SHP77 (cell line): ENCODE measurements at regions not wholly inside any gene's neighbourhood (a gene's known extent, or its start where the extent isn't known, plus 50 kb on each side); places are given as distances from the start of the nearest gene placed in this dataset.
"Not testable (repeated sequence)": the region's sequence is repeated elsewhere in the genome, so short reads cannot be mapped to it uniquely, and the experiment has no call there.

Experiments
- DNase-seq, 2 experiments: peaks; one replicate each; lab custom pipeline; 2025; lab: John Stamatoyannopoulos, UW

- DNase-seq: peak in 1 of 2 experiments; percentile 31
Measured at GRCh38 chr11:71638801-71639519, 56.3 kb upstream of the KRTAP5-11 start.

- DNase-seq: not testable (repeated sequence)
Measured at GRCh38 chr11:71639520-71639849, 56.8 kb upstream of the KRTAP5-11 start.

- DNase-seq: not testable (repeated sequence)
Measured at GRCh38 chr11:71639916-71640315, 57.2 kb upstream of the KRTAP5-11 start.

- DNase-seq: not testable (repeated sequence)
Measured at GRCh38 chr11:71647078-71647477, 64.4 kb upstream of the KRTAP5-11 start.

GRCh38 chr11:71652998-71653397 lies 70.3 kb upstream of the KRTAP5-11 start:
- DNase-seq: not testable (repeated sequence)

GRCh38 chr11:71654423-71654822 lies 71.7 kb upstream of the KRTAP5-11 start:
- not testable (repeated sequence) for DNase-seq

GRCh38 chr11:71655041-71655440 lies 72.4 kb upstream of the KRTAP5-11 start:
- not testable (repeated sequence) for DNase-seq

GRCh38 chr11:71656513-71656912 lies 73.8 kb upstream of the KRTAP5-11 start:
- DNase-seq: not testable (repeated sequence)

GRCh38 chr11:71664941-71665340 lies 82.3 kb upstream of the KRTAP5-11 start:
- DNase-seq: not testable (repeated sequence)

GRCh38 chr11:71698110-71698509 lies 115.4 kb upstream of the KRTAP5-11 start:
- DNase-seq: not testable (repeated sequence)

GRCh38 chr11:71698961-71699360 lies 116.3 kb upstream of the KRTAP5-11 start:
- not testable (repeated sequence) for DNase-seq

GRCh38 chr11:71701435-71702291 lies 119.0 kb upstream of the KRTAP5-11 start:
- not testable (repeated sequence) for DNase-seq

GRCh38 chr11:71705086-71705737 lies 122.5 kb upstream of the KRTAP5-11 start:
- DNase-seq: not testable (repeated sequence)

- DNase-seq: not testable (repeated sequence)
Measured at GRCh38 chr11:71705738-71706432, 123.2 kb upstream of the KRTAP5-11 start.

- not testable (repeated sequence) for DNase-seq
Measured at GRCh38 chr11:71707083-71707482, 124.4 kb upstream of the KRTAP5-11 start.

- not testable (repeated sequence) for DNase-seq
Measured at GRCh38 chr11:71709541-71709940, 123.5 kb upstream of the DEFB108B start.

- DNase-seq: not testable (repeated sequence)
Measured at GRCh38 chr11:71710171-71710671, 122.8 kb upstream of the DEFB108B start.

GRCh38 chr11:71710701-71711385 lies 122.2 kb upstream of the DEFB108B start:
- not testable (repeated sequence) for DNase-seq

GRCh38 chr11:71712350-71712749 lies 120.7 kb upstream of the DEFB108B start:
- not testable (repeated sequence) for DNase-seq

GRCh38 chr11:71712846-71713245 lies 120.2 kb upstream of the DEFB108B start:
- not testable (repeated sequence) for DNase-seq

- DNase-seq: not testable (repeated sequence)
Measured at GRCh38 chr11:71714510-71714909, 118.5 kb upstream of the DEFB108B start.
